ENCODE measurements at regions not wholly inside any gene's neighbourhood (a gene's known extent, or its start where the extent isn't known, plus 50 kb on each side); places are given as distances from the start of the nearest gene placed in this dataset.
"Not testable (repeated sequence)": the region's sequence is repeated elsewhere in the genome, so short reads cannot be mapped to it uniquely, and the experiment has no call there.

DNA sequence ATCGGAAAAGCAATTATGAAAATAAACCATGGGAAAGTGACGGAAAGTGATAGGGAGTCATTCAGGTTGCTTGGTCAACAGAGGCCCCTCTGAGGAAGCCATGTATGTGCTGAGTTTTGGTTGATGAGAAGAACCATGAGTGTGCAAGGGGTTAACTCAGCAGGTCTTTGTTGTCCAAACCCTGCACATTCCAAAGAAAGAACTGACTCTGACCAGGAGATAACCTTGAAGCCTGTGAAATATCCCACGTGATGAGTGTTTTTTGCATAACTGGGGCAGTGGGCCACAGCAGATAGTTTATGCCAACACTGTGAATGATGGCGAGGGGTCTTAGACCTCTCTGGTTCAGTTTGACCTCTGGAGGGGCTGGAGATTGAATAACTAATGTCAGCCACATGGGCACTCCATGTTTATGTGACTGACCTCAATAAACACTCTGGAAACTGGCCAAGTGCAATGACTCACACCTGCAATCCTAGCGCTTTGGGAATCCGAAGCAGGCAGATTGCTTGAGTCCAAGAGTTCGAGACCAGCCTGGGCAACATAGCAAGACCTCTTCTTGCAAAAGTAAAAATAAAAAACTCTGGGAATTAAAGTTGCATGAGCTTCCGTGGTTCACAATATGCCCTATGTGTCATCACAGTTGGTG lies 154.0 kb upstream of the FOXK1 start:
- no peak for DNase-seq

DNA sequence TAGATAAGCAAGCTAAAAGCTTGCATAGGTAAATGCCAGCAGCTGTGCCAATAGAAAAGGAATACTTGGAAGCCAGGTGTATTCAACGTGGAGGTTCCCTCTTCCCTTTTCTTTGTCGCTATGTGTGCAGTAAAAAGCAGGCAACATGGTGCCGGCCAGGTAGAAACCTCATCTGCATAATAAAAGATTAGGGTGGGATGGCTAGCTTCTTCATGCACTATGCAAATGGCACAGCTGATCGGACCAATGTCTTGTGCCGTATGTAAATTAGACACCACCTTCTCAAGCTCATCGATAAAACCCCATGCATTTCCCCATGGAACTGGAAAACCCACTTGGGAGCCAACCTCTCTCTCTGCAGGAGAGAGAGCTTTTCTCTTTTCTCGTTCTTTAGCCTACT lies 150.9 kb upstream of the FOXK1 start:
- no peak for DNase-seq

DNA sequence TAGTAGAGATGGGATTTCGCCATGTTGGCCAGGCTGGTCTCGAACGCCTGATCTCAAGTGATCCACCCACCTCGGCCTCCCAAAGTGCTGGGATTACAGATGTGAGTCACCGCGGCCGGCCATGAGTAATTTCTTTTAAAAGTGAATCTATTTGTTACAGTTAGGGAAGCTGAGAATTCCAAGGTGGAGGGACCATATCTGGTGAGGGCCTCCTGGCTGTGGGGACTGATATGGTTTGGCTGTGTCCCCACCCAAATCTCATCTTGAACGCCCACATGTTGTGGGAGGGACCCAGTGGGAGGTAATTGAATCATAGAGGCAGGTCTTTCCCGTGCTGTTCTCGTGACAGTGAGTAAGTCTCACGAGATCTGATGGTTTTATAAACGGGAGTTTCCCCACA lies 148.8 kb upstream of the FOXK1 start:
- DNase-seq: not testable (repeated sequence)

GRCh38 chr7:4549681-4550080 lies 132.4 kb upstream of the FOXK1 start:
- no peak for DNase-seq

DNA sequence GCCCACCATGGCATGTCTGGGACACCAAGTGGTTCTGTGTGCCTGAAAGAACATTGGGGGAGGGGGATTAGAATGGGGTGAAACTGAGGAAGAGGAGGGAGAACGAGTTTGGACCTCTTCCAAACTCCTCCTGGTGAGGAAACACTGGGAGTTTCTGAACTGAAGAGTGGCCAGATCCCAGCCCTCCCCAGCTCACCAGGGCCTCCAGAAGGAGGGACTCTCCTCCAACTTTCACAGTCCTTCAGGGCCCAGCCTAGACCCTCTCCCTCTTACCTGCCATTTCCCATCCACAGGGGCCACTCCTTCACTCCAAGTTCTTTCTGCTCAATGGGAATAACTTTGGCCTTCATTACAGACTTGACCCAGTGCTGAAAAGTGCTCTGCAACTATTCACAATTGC lies 132.0 kb upstream of the FOXK1 start:
- DNase-seq: no peak

DNA sequence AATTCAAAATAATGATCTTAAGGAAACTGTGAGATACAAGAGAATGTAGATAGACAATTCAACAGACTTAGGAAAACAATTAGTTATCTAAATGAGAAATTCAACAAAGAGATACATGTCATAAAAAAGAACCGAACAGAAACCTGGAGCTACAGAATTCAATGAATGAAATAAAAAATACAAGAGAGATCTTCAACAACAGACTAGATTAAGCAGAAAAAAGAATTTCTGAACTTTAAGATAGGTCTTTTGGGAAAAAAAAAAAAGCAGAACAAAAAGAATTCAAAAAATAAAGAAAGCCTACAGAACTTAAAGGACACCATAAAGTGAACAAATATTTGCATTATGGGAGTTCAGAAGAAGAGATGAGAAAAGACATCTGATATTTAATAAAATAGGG lies 129.1 kb upstream of the FOXK1 start:
- no peak for DNase-seq

DNA sequence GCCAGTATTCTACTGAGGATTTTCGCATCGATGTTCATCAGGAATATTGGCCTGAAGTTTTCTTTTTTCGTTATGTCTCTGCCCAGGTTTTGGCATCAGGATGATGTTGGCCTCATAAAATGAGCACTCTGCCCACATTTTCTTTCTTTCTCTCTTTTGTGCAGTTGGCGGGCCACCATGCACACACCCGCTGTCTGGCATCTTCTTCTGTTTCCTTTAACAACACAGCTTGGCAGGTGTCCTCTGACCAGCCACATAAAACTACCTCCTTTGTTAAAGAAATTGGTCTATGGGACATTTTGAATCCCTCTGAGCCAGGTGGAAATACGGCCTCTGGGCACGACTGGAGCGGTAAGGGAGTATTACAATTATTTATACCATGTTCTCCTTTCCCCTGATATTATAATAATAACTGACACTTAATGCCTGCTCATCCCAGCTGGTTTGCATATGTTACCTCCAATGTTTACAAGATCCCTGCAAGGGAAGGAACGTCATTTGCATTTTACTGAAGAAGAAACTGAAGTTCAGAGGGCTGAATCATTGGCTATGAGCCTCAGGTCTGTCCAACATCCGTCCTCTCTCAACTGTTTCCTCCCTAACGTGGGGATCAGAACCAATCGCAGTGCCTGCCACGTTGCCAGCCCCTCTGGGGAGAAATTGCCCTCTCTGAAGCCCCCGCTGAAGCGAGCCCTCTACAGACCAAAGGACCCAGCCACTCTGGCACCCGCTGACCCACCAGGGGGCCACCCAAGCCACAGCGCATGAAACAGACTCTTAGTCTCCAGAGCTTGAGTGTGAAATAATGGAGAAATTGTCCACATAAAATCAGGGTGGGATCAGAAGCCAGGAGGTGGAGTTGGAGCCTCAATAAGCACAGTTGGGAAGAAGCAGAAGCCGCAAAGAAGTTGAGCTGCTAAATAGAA lies 125.0 kb upstream of the FOXK1 start:
- no peak for DNase-seq

GRCh38 chr7:4561795-4562194 lies 120.3 kb upstream of the FOXK1 start:
- no peak for DNase-seq

GRCh38 chr7:4566714-4567113 lies 115.4 kb upstream of the FOXK1 start:
- DNase-seq: no peak

DNA sequence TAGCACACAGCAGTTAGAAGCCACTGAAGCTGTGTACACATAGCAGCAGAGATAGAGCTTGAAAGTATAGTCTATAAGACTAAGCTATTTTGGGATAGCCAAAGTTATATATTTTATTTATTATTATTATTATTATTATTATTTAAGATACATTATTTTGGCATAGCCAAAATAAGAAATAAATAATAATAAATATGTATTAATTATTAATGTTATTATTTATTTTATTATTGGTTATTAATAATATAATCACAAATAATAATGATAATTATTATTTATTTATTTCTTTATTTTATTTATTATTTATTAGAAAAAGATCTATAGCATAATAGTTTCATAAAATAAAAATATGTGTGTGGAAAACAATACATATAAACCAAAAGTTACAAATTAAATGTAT lies 107.2 kb upstream of the FOXK1 start:
- no peak for DNase-seq

DNA sequence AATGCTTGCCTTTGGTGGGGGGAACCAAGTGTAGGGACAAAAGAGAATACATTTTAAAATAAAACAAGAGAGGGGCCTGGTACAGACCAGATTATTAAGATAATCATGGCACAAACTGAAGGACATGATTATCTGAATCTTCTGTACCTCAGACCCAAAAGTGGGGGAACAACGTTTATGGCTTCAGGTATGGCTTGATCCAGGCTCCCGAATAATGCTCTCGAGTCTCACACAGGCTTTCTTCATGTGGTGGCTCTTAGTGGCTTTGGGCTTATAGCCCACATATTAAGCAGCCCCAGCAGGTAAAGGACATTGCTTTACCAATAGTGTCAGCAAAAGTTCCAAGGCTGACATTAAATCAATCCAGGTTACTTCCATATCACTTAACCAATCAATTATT lies 106.8 kb upstream of the FOXK1 start:
- DNase-seq: no peak

- no peak for DNase-seq
Measured at GRCh38 chr7:4602905-4603842, 78.9 kb upstream of the FOXK1 start.

GRCh38 chr7:4603843-4604231 lies 78.3 kb upstream of the FOXK1 start:
- no peak for DNase-seq

DNA sequence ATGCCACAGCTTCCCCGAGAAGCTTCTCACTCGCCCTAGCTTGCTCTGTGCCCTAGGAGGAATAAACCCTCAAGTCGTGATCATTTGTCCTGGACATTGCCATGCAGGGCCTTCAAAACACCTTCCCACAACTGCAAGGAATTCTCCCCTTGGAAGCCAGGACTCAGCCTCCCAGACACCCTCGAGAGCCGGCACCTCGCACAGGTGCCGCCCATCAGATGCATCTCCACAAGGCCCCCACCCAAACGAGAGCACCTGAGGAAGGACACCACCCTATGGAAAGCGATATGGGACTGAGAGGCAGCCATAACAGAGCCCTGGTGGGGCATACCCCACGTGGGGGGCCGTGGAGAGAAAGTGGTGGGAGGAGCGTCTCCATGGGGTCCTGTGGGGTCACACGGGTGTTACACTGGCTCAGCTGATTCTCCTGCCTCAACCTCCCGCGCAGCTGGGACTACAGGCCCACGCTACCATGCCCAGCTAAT lies 77.6 kb upstream of the FOXK1 start:
- DNase-seq: no peak

- DNase-seq: no peak
Measured at GRCh38 chr7:4606797-4607196, 75.3 kb upstream of the FOXK1 start.

DNA sequence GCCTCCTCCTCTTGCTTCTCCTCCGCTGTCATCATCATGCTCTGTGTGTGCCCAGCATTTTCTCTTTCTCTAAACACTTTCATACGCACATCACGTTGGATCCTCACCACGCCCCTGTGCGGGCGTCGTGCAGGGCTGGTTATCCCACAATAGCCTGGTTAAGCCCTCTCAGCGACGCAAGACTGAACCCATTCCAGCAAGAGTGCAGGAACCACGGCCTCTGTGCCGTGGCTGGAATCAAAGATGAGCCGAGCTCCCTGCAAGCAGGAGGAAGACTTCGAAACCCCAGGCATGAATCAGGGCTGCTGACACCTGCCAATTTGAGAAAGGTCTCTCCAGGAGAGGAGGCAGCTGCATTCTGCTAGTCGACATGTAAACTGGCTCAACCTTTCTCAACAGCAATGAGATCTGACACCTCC lies 74.8 kb upstream of the FOXK1 start:
- DNase-seq: no peak

DNA sequence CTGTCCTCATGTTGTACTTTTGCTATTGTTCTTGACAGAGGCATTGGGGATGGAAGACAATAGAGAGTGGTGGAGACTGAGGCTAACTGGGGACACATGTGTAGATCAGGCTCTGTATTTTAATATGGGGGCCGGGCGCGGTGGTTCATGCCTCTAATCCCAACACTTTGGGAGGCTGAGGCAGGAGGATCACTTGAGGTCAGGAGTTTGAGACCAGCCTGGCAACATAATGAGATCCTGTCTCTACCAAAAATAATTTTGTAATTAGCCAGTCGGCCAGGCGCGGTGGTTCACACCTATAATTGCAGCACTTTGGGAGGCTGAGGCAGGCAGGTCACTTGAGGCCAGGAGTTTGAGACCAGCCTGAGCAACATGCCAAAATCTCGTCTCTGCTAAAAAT lies 72.5 kb upstream of the FOXK1 start:
- not testable (repeated sequence) for DNase-seq

- no peak for DNase-seq
Measured at GRCh38 chr7:4610768-4611467, 71.2 kb upstream of the FOXK1 start.

GRCh38 chr7:4612237-4612636 lies 69.9 kb upstream of the FOXK1 start:
- no peak for DNase-seq

GRCh38 chr7:4612939-4613841 lies 68.9 kb upstream of the FOXK1 start:
- no peak for DNase-seq

DNA sequence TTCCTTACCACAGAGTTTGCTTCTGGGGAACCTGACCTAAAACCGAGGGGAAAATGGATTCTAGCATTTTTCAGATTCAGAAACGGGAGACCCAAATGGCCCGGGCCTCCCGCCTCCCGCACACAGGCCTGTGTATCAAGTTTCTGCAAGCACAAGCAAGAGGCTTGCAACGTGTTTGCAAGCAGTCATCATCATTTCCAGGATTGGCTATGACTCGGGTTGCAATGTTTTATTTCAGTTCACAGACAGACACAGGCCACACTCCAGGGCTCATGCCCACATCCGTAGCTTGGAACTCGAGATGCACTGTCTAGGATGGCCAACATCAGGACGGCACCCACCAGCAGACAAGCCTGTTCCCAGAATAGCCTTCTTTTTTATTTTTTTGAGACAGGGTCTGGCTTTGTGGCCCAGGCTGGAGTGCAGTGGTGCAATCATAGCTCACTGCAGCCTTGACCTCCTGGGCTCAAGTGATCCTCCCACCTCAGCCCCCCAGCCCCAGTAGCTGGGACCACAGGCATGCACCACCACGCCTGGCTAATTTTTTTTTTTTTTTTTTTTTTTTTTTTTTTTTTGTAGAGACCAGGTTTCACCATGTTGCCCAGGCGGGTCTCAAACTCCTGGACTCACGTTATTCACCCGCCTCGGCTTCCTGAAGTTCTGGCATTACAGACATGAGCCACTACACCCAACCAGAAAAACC lies 68.1 kb upstream of the FOXK1 start:
- DNase-seq: no peak

All from NCI-H510A (cell line).